NCI-H510A (cell line): ENCODE measurements at regions not wholly inside any gene's neighbourhood (a gene's known extent, or its start where the extent isn't known, plus 50 kb on each side); places are given as distances from the start of the nearest gene placed in this dataset.
"Not testable (repeated sequence)": the region's sequence is repeated elsewhere in the genome, so short reads cannot be mapped to it uniquely, and the experiment has no call there.

ENCODE experiments used
- DNase-seq: peaks from one replicate; lab custom pipeline; 2025; lab: John Stamatoyannopoulos, UW

DNA sequence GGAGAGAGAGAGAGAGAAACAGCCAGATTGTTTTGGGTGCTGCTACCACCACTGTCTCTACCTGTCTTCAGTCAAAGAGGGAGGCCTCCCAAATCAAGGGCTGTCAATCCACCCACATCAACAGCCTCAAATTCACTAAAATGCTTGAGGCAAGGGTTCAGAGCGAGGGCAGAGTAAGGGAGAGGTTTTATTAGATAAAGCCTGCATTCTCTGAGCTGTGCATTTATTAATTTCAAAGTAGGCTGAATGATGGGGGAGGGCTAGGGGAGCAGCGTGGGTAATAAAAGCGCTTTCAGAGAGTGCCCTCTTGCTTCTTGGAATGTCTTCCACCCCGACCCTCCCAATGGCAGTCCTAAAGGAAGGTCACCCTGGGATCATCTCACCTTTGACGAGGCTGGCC is 636.5 kb upstream of the TBX3 start:
- no peak for DNase-seq

DNA sequence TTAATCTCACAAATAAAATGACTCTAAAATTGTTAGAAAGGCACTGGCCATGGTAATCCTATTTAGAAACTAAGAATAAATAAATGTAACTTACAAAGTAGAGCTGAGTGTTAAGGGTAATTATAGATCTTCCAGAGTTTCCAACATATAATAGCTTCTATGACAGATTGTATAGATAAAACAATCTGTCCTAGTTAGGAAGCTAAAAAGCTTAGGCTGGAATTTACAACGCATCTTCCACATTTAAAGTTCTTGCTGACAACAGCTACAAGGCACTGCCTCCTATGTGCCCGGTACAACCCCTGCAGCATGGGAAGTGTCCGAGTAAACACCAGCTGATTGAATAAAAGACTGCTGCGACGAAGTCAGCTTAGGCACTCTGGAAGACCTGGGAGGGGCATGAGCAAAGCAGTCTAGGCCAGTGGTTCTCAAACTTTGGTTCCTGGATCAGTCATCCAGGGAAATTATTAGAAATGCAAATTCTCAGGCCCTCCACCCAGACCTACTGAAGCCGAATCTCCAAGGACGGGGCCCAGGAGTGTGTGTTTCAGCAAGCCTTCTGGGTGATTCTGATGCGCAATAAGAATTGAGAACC is 635.6 kb upstream of the TBX3 start:
- DNase-seq, result no peak

DNA sequence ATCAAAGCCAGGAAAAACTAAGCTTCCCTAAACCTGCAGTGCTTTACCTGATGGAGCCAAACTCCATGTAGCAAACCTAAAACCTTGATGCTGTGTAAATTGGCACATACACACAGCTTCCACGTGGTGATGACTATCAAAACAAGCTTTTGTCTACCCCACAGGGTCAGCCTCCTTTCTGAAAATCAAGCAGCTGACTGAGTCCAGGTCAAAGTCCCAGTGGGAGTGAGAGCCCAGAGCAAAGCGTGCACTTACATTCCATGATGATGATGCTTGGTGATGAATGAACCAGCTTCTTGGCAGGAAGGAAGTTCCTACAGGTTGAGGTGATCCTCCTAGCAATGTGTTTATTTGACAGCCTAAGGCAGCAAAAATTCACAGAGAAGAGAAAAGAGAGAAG is 630.0 kb upstream of the TBX3 start:
- DNase-seq, result no peak

DNA sequence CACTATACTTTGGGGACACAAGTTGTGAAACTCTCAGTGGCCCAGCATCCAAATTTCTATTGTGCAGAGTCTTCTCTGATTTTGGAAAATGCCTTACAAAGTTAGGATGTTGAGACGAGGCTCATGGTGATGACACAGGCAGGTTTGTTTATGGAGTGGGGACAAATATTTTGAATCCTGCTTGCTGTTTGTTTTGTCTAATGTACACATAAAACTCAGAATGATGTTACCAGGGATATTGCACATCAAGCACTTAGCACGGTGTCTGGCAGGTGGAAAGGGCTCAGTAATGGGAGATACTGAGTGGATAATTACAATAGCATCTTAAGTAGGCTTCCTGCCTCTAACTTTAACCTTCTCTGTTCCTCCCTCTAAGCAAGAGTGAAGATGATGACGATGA is 628.9 kb upstream of the TBX3 start:
- DNase-seq, result peak; percentile 57

DNA sequence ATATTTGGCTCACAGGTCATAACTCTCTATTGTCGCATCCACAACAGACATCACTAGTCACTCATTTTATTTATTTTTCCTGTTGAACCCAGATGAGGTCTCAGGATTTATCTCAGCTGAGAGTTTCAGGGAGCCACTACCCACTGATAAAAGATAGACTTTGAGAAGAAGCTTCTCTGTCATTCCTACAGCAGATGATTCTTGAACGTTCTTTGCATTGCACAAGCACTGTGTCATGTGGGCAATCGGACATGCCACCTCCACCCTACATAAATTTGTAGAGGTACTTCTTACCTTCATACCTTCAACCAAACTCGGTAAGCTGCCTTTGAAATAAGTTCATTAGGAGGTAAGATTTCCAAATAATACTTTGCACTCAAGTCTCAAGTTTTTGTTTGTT is 627.9 kb upstream of the TBX3 start:
- DNase-seq, result no peak

DNA sequence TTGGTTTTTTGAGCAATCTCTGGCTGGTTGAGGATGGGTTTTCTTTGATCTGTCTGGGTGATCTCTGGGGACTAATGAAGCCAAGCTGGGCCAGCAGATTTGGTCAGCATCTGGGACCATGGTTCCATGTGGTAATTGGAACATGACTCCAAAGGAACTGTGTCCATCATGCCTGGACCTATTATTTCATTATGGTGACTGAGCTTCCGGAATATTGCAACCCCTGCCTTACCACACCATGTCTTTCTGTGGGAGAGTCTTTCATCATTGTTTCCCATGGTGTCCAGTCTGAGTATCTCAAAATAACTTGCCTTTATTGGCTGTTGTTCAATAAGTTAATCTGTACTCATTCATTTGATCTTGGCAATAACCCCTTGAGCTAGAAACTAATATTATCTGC is 624.9 kb upstream of the TBX3 start:
- DNase-seq, result no peak

DNA sequence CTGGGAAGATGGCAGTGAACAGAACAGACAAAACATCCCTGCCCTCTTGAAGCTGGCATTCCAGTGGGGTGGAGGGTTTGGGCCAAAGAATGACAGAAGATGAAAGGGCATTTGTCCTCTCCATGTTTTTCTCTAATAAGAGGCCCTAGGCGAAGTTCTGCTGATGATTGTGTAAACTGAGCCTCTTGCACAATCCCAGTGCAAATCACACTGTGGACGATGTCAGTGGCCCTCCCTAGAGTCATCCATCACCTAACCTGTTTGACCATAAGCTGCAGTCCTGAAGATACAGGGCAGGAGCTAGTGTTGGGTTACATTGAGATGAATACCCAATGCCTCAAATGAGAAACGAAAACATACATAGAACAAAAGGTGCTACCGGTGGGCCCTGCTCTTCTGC is 622.4 kb upstream of the TBX3 start:
- peak; percentile 45 for DNase-seq

DNA sequence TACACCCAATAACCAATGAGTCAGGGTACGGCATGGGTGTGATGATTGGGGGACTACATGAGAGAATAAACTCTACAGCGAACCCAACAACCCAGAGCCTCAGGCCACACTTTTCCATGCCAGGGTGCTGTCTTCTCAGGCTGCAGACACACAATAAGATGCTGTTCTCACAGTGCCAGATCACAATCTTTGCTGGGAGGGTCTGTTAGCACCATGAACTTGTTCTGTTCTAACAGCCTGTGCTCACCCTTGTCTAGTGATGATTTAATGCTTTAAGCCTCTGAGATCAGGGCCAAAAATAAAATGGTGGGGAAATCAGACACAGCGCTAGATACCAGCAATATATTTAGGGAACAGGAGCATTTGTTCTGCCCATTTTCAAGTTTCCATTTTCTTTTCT is 621.9 kb upstream of the TBX3 start:
- no peak for DNase-seq

DNA sequence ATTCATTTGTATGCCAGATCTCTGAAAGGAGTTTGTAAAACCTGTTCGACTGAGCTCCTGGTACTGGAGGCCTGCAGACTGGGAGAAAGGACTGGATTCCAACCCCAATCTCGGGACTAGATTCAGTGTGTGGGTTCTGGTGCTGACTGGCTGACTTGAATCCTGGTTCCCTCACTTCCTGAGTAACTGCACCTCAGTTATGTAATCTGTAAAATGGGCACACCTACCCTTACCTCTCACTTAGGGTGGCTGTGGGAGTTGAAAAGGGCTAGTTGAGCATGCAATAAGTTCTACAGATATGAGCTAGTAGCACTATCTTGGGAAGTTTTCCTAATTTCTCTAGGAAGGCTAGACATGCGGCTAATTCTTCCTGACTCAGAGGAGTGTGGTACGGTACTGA is 621.3 kb upstream of the TBX3 start:
- no peak for DNase-seq

DNA sequence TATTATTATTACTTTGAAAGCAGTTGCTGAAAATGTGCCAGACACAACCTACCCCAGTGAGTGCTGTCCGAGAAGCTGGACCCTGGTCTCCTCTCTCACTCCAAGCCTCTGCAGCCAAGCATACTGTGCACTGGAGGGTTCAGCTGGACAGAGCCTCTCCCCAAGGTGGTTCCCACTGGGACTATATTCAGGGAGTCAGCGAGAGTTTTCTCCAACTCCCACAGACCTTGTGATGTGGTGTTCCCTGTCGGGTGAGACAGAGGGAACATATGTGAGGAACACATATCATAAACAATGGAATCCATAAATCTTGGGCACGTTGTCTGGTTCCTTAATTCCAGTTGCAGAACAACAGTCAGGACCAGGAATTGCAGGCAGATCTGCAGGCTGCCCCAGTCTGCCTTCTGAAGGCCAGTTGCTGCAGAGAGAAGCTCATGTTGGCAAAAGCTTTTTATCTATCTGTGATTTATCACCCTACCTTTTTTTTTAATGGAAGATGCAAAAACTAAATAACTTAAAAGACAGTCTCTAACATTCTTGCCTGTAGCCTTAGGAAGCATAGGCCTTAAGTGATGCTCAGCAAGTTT is 619.8 kb upstream of the TBX3 start:
- DNase-seq, result no peak

DNA sequence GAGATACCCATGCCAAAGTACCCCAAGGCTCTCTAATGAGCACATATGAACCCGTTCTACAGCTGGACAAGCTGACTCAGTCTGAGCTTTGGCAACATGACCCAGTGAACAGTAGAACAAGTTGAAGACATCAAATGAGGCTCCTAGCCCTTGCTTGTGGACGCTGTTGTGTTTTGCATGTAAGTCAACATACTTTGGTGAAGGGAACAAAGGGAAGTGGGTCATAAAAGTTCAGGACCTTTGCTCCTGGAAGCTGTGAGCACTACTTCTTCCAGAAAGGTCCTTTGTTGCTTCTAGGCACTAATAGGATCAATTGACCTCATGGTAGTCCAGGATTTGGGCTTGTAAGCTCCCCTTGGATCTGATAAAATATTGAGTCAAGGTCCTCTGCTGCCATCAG is 613.5 kb upstream of the TBX3 start:
- no peak for DNase-seq

DNA sequence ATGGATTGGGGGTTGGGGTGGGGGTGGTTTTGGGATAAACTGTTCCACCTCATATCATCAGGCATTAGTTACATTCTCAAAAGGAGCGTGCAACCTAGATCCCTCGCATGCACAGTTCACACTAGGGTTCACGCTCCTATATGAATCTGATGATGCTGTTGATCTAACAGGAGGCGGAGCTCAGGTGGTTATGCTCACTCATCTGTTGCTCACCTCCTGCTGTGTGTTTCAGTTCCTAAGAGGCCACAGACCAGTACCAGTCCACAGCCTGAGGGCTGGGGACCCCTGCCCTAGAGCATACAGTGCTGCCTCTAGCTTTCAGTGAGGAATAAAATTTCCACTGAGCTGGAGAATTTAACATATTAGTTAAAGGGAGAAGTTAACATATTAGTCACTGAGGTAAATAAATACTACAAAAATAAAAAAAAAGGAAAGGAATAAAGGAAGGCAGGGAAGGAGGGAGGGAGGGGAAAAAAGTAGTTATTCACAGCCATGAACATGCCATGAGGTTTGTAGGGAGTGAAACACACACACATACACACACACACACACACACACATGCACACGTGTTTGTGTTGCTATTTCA is 612.7 kb upstream of the TBX3 start:
- DNase-seq, result no peak

DNA sequence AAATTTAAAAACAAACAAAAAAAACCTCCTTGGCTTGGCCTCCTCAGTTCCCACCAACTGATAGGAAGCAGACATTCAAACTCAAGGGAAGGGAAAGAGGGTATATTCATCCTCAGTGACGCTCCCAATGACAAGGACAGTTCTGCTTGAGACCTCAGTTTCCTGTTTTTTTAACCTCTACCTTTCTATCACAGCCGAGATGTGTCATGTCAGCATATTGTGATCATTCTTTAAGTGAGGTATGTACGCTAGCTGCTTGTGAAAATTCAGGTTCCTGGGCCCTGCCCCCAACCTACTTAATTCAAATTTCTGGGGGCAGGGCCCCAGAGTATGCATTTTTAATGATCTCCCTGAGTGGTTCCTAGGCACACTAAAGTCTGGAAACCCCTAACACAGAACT is 611.9 kb upstream of the TBX3 start:
- no peak for DNase-seq

DNA sequence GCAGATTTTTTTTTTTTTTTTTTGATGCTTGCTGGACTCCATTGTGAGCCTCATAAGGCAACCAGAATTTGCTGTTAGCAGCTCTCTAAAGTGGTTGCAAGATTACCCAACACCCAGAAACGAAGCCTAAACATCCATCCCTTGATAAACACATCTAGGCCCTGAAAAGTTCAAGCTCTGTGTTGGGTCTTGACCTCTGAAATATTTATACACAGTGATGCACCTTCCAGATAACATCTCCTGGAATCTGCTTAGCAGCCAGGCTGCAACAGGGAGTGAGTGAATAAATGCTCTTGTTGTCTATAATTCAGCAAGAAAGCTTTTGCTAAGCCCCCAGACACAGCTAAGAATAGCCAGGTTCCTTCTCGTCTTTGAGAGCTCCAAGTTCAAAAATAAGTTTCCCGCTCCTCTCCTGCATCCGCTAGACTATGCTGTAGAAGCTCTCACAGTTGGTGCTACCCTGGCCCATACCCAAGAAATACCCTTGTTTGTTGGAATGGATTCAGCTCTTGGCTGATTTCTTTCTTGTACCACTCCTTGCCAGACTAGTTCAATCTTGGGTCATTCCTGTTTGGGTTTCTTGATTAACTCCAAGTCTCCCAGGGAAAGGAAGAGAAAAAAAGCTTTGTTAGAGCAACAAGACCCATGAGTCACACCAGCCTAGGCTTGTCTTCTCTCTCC is 610.6 kb upstream of the TBX3 start:
- no peak for DNase-seq

DNA sequence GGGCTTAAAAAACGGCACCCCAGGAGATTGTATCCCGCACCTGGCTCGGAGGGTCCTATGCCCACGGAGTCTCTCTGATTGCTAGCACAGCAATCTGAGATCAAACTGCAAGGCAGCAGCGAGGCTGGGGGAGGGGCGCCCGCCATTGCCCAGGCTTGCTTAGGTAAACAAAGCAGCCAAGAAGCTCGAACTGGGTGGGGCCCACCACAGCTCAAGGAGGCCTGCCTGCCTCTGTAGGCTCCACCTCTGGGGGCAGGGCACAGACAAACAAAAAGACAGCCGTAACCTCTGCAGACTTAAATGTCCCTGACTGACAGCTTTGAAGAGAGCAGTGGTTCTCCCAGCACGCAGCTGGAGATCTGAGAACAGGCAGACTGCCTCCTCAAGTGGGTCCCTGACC is 601.5 kb upstream of the TBX3 start:
- DNase-seq, result not testable (repeated sequence)

DNA sequence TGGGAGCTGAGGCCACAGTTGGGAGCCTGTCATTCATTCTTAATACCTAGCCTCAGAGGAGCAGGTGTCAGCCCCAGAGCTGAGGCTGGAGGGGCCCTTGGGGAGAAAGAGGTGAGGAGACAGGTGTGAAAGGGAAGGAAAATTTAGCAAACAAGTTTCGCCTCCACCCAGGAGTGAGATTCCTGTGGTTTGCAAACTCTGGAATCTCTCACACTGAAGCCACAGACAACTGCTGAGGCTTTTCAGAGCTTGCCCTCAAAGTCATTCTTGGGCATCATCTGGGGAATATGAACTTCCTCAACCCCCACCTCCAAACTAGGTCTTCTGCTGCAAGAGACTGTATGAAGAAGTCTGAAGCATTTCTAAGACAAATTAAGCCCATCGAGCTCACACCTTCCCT is 589.5 kb upstream of the TBX3 start:
- no peak for DNase-seq

DNA sequence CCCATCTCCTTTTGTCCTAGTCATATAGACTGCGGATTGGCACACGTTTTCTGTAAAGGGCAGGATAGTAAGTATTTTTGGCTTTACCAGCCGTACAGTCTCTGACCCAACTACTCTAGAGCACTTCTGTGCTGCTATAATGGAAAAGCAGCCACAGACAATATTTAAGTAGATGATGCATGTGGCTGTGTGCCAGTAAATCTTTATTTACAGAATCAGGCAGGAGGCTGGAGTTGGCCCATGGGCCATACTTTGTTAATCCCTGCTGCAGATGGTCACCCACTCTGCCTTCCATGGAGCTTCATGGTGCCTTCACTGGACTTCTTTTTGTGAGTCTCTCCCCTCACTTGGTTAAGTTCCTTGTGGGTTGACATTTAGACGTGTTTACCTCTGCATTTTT is 584.5 kb upstream of the TBX3 start:
- no peak for DNase-seq

DNA sequence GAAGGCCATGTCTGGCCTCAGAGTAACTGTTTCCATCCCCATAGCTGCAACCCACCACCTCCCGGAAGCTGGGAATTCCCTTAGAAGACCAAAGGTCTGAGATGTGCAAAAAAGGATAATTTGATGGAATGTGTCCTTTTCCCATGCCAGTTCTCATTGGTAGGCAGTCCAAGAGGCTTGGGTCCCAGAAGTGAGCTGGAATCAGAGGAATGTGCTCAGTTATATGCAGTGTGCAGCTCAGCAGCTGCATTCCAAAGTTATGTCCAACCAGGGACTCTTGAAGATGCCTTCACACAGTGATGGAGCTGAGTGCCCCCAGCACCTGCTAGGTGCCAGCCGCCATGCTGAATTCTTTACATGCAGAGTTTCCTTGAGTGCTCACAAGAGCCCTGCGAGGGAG is 583.9 kb upstream of the TBX3 start:
- no peak for DNase-seq

DNA sequence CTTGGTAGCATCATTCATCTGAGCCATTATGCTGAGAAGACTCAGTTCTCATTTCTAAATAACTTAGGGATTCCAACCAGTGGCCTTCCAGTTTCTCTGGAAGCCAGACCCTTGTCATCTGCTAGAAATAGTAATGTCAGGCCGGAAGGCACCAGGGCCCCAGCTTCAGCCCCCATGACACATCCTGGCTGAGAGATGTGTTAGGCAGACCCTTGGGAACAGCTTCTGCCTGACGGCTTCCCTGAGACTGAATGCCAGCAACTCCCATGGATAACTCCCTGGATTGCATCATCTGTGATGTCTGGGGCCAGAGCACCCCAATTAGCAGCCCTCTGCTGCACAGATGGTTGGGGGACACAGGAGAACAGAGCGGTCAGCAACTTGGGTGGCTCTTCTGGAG is 583.5 kb upstream of the TBX3 start:
- no peak for DNase-seq

DNA sequence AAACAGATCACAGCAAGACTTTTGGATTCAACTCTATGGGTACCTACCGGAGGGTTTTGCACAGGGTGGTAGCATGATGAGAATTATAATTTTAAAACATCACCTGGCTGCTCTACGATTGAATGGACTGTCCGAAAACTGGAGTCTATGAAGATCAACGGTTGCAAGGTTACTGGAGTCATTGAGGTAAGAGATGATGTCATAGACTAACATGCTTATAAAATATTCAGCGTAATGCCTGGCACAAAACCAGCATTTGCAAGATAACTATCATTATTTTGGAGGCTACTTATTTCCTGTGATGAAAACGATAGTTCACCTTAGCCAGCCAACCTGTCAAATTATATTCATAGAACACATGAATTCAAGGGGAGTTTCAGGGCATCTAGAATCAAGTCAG is 580.6 kb upstream of the TBX3 start:
- DNase-seq, result no peak

DNA sequence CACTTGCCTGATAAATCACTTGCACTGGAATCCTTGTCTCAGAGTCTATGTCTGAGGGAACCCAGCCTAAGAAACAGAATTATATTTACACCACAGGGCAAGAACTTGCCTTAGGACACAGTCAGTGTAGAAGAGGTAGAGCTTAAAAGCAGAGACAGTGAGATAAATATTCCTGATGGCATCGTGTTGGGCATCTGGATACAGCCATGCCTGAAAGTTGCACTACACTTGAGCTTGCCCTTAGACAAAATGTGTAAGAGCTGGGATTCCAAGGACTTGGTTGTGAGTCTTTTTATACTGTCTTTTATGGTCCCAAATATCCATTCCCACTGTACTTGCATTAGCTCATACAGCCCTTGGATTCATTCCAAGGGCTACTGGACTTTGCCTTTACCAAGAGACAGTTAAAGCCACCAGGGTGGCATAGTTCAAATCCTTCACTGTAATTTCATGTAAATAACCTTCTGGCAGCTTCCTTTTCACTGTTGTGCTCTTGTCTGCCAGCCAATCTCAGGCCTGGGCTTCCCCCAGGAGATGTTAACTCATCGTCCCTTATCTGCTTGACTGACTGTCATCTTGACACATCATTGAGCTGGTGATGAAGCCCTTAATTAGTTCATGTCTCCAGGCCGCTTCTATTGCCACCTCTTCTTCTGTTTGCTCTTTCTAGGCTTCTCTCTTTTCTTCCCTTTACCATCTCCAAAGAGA is 577.9 kb upstream of the TBX3 start:
- no peak for DNase-seq

DNA sequence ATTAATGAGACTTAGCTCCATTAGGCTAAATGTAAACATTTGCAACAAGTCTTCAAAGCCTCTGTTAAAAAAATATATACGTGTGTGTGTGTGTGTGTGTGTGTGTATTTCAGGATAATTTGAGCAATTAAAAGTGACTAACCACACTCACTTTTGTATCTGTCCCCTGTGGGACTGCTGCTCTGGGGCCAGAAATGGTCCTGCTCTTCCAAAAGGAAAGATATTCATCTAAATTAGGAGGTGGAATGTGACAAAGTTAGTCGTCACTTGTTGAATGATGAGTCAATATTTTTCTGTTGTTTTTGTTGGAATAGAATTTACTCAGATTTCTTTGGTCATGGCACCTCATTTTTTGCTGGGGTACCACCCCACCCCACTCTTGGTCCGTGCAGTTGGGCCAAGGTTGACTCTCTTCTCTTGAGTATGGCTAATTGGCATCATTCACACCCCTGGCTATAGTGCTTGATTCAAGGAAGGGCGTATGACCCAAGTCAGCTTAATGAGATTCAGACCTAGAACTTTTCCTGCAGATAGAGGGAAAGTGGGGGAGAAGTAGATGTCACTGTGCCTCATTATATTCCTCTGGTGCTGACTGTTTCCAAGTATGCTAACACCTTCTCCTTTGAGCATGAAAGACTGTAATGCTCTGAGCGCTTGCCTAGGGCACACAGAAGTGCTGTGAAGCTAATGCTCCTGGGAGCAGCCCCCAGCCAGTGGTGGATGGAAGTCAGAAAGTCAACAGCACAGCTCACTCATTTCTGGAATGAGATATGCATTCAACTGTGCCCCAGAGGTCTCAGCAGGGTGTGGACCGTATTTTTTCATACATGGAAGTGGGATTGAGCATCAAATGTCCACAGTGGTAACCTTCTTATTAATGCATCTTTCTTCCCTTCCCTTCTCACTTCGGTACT is 577.0 kb upstream of the TBX3 start:
- DNase-seq, result no peak
